Erythroblast (primary cell): ENCODE measurements at regions not wholly inside any gene's neighbourhood (a gene's known extent, or its start where the extent isn't known, plus 50 kb on each side); places are given as distances from the start of the nearest gene placed in this dataset.

Experiments
- GATA1 ChIP-seq: IDR thresholded peaks from 2 replicates; pipeline ENCODE4 v1.6.1; 2011; ENCODE audit warnings: low read depth, mild to moderate bottlenecking, control low read depth, low read length, moderate library complexity
- POLR2A ChIP-seq: IDR thresholded peaks from 2 replicates; pipeline ENCODE4 v1.6.1; 2011; ENCODE audit warnings: mild to moderate bottlenecking, low read length

- TF ChIP-seq POLR2A (no peak), GATA1 (no peak)
These were observed 121.9 kb upstream of the HSD17B12 start for GRCh38 chr11:43558556-43559127.
